OCI-LY1 (cell line): ENCODE measurements at regions not wholly inside any gene's neighbourhood (a gene's known extent, or its start where the extent isn't known, plus 50 kb on each side); places are given as distances from the start of the nearest gene placed in this dataset.

ENCODE experiments used
- H2AFZ ChIP-seq: fragments of 200-600 bp; sonication (generic), shearing (Covaris generic); 2 replicates; pipeline ENCODE4 v1.6.0; 2014; ENCODE audit warnings: antibody characterized with exemption, mild to moderate bottlenecking, low read length
- H3F3A ChIP-seq: fragments of 200-600 bp; sonication (generic), shearing (Covaris generic); 2 replicates; pipeline ENCODE4 v1.6.0; 2014; ENCODE audit warnings: mild to moderate bottlenecking, antibody characterized with exemption, low read length, moderate library complexity; ENCODE audit not compliant: insufficient read depth
- H3K27ac ChIP-seq: fragments of 200-600 bp; sonication (generic); 2 replicates; pipeline ENCODE4 v1.5.1; 2014; ENCODE audit warnings: low read length, mixed run types, mild to moderate bottlenecking, low read depth; ENCODE audit not compliant: poor library complexity, severe bottlenecking
- H3K27me3 ChIP-seq: fragments of 200-600 bp; sonication (generic); 2 replicates; pipeline ENCODE4 v1.6.0; 2014; ENCODE audit warnings: antibody characterized with exemption, mild to moderate bottlenecking, low read length, moderate library complexity; ENCODE audit not compliant: insufficient read depth
- H3K36me3 ChIP-seq: fragments of 200-600 bp; sonication (generic); 2 replicates; pipeline ENCODE4 v1.6.1; 2014; ENCODE audit warnings: mild to moderate bottlenecking, antibody characterized with exemption, low read length, moderate library complexity, mixed read lengths; ENCODE audit not compliant: insufficient read depth
- H3K4me1 ChIP-seq: fragments of 200-600 bp; sonication (generic); 2 replicates; pipeline ENCODE4 v1.5.1; 2014; ENCODE audit warnings: mild to moderate bottlenecking, low read length, moderate library complexity; ENCODE audit not compliant: insufficient read depth, severe bottlenecking
- H3K4me2 ChIP-seq: fragments of 200-600 bp; sonication (generic), shearing (Covaris generic); 2 replicates; pipeline ENCODE4 v1.6.1; 2014; ENCODE audit warnings: low read length
- H3K4me3 ChIP-seq: fragments of 200-600 bp; sonication (generic); 2 replicates; pipeline ENCODE4 v1.5.1; 2014; ENCODE audit warnings: low read length, low read depth, mild to moderate bottlenecking, mixed read lengths; ENCODE audit not compliant: poor library complexity, severe bottlenecking
- H3K79me2 ChIP-seq: fragments of 200-600 bp; shearing (Covaris generic); 2 replicates; pipeline ENCODE4 v1.6.1; 2016; ENCODE audit warnings: mixed run types, low read length, mixed read lengths; ENCODE audit not compliant: insufficient read depth
- H3K9ac ChIP-seq: fragments of 200-600 bp; sonication (generic), shearing (Covaris generic); 2 replicates; pipeline ENCODE4 v1.6.1; 2014; ENCODE audit warnings: mild to moderate bottlenecking, low read length, mixed read lengths
- H3K9me2 ChIP-seq: fragments of 200-600 bp; sonication (generic), shearing (Covaris generic); 2 replicates; pipeline ENCODE4 v1.6.1; 2014; ENCODE audit warnings: low read depth, mild to moderate bottlenecking, low read length, mixed read lengths
- H3K9me3 ChIP-seq: fragments of 200-600 bp; shearing (Covaris generic); 2 replicates; pipeline ENCODE4 v1.6.1; 2014; ENCODE audit warnings: low read length, mixed read lengths
- H4K20me1 ChIP-seq: fragments of 200-600 bp; sonication (generic), shearing (Covaris generic); 2 replicates; pipeline ENCODE4 v1.6.0; 2016; ENCODE audit warnings: mild to moderate bottlenecking, low read length; ENCODE audit not compliant: insufficient read depth
- EZH2 ChIP-seq: fragments of 200-600 bp; sonication (generic), shearing (Covaris generic); IDR thresholded peaks from 2 replicates; pipeline ENCODE4 v1.8.0; 2017; ENCODE audit warnings: borderline replicate concordance, mixed run types, mild to moderate bottlenecking, antibody characterized with exemption, low read length, moderate library complexity, mixed read lengths
- TF ChIP-seq, protein P1 (sequence below): fragments of 200-600 bp; sonication (generic), shearing (Covaris generic); IDR thresholded peaks from 2 replicates; pipeline ENCODE4 v1.5.1; 2017; ENCODE audit warnings: mild to moderate bottlenecking, antibody characterized with exemption, low read length, moderate library complexity, mixed read lengths

DNA sequence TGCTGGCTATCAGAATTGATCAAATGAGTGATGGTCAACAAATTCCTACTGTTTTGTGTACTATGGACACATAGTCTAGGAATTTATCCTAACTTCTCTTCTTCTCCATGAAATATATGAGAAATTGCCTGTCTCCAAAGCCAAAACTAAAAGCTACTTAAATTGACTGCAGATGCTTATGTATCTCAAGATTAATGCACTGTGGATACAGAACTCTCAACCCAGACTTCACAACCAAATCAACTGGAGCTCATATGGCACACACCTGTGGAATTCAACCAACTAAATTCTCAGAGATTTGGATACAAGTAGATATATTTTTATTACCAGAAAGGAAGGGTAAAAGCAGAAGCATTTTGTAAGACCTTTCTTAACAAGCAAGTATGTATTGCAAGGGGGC lies 566.1 kb downstream of the LTN1 start:
- H3K79me2 ChIP-seq: no peaks in the 10 kb centered on the region
- H3K4me3 ChIP-seq: no peak overlapping the region
- H3F3A ChIP-seq: no peaks in the 10 kb centered on the region
- TF ChIP-seq EZH2: no peak
- TF ChIP-seq, protein P1, sequence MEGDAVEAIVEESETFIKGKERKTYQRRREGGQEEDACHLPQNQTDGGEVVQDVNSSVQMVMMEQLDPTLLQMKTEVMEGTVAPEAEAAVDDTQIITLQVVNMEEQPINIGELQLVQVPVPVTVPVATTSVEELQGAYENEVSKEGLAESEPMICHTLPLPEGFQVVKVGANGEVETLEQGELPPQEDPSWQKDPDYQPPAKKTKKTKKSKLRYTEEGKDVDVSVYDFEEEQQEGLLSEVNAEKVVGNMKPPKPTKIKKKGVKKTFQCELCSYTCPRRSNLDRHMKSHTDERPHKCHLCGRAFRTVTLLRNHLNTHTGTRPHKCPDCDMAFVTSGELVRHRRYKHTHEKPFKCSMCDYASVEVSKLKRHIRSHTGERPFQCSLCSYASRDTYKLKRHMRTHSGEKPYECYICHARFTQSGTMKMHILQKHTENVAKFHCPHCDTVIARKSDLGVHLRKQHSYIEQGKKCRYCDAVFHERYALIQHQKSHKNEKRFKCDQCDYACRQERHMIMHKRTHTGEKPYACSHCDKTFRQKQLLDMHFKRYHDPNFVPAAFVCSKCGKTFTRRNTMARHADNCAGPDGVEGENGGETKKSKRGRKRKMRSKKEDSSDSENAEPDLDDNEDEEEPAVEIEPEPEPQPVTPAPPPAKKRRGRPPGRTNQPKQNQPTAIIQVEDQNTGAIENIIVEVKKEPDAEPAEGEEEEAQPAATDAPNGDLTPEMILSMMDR: no peak
- H3K9me3 ChIP-seq: no peaks in the 10 kb centered on the region
- no peaks in the 10 kb centered on the region for H4K20me1 ChIP-seq
- no peaks in the 10 kb centered on the region for H3K27me3 ChIP-seq
- H3K27ac ChIP-seq: no peak overlapping the region
- H2AFZ ChIP-seq: no peak overlapping the region
- no peak overlapping the region for H3K9ac ChIP-seq
- H3K9me2 ChIP-seq: no peaks in the 10 kb centered on the region
- no peaks in the 10 kb centered on the region for H3K36me3 ChIP-seq
- no peak overlapping the region for H3K4me2 ChIP-seq
- no peaks in the 10 kb centered on the region for H3K4me1 ChIP-seq

GRCh38 chr21:28423521-28424190 lies 569.0 kb downstream of the LTN1 start:
- Histone ChIP-seq H4K20me1 (no peaks in the 10 kb centered on the region), H3K27me3 (no peaks in the 10 kb centered on the region), H3K4me2 (no peak overlapping the region), H3K4me1 (no peaks in the 10 kb centered on the region), H3F3A (no peaks in the 10 kb centered on the region), H3K79me2 (no peaks in the 10 kb centered on the region), H2AFZ (no peak overlapping the region), H3K9me2 (no peaks in the 10 kb centered on the region), H3K9me3 (no peaks in the 10 kb centered on the region), H3K4me3 (no peak overlapping the region), H3K36me3 (no peaks in the 10 kb centered on the region), H3K27ac (no peak overlapping the region), H3K9ac (no peak overlapping the region)
- TF ChIP-seq, protein P1: no peak

- Histone ChIP-seq H3K4me3 (no peak overlapping the region), H3K4me2 (no peak overlapping the region), H3K9me3 (no peaks in the 10 kb centered on the region), H3K4me1 (no peaks in the 10 kb centered on the region), H2AFZ (no peak overlapping the region), H3K27me3 (no peaks in the 10 kb centered on the region), H3K79me2 (no peaks in the 10 kb centered on the region), H4K20me1 (no peaks in the 10 kb centered on the region), H3K9ac (no peak overlapping the region), H3K36me3 (no peaks in the 10 kb centered on the region), H3F3A (no peaks in the 10 kb centered on the region), H3K9me2 (no peaks in the 10 kb centered on the region), H3K27ac (no peak overlapping the region)
- TF ChIP-seq EZH2: no peak
- TF ChIP-seq, protein P1: no peak
Observed at GRCh38 chr21:28421716-28422524, 570.8 kb downstream of the LTN1 start.
